Right kidney (tissue), 1 donor: ENCODE measurements at regions not wholly inside any gene's neighbourhood (a gene's known extent, or its start where the extent isn't known, plus 50 kb on each side); places are given as distances from the start of the nearest gene placed in this dataset.

Experiments used
- DNase-seq: peaks from one replicate; pipeline ENCODE4 v3.0.0-alpha.2; 2016

- no peak for DNase-seq
These were observed 527.8 kb downstream of the MIAT start for GRCh38 chr22:27185099-27185709.

DNA sequence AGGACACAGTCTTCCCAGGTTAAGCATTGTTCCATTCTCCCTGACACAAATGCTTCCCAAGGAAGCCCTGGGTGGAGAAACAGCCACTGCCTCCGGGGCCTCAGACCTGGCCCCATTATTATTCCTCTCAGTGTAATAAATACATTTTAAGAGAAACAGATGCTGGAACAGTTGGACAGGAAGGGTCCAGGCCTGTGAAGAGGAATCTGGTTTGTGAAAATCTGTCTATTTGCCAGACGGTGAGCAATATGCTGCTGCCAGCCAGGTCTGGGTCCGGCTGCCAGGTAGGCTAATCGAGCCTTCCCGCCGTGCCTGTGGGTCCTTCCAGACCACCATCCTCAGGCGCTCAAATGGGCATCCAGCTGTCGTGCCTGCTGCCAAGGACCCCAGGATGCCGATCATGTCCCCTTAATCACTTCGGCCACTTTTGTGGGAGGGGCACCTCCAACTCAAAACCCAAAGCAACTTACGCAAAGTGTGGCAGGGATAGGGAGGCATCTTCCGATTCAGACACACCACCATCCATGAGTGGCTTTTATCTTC, 528.4 kb downstream of the MIAT start:
- DNase-seq: no peak

DNA sequence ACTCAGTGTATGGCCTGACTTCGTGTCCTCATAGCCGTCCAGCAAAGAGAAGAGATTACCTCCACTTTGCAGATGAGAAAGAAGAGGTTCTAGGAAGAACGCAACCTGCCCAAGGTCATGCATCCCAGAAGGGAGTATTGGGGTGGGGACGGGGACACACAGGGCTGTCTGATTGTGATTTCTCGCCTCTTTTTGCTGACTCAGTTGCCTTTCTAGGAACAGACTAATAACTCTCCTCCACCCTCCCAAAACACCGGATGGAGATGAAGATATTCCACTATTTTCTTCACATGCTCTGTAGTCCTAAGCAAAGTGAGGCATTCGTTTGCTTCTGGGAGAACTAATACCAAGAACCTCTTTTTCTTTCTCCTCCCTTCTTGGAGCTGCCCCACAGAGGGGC, 529.3 kb downstream of the MIAT start:
- DNase-seq: no peak

DNA sequence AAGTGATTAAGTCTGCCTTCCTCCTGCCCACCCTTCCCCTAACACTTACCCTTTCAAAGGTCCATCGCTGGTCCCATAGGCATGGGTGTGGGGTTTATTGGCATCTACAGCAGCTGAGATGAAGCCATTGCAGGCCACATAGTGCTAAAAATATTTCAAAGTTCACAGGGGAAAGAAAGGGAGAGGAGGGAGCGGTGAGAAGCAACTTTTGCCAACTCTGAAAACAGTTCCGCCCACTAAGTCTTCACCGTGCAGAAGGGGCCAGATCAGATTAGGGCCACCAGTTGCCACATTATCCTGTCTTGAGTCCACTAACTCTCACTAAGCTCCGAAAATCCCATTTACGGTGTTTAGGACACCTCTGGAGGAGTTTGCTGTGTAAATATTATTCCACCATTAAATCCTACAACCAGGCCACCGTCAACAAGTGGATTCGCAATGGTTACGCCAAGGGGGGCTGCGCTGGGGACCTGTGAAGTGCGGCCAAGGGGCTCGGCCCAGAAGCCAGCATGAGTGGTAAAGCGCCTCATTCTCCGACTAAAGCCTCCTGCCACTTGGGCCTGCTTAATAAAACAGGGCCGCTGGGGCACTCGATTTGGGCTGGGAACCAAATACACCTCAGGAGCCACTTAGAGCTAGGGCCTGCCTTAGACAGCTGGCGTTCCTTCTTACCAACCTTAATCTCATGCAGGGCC, 534.9 kb downstream of the MIAT start:
- no peak for DNase-seq

GRCh38 chr22:27193215-27193614, 535.8 kb downstream of the MIAT start:
- DNase-seq: no peak

DNA sequence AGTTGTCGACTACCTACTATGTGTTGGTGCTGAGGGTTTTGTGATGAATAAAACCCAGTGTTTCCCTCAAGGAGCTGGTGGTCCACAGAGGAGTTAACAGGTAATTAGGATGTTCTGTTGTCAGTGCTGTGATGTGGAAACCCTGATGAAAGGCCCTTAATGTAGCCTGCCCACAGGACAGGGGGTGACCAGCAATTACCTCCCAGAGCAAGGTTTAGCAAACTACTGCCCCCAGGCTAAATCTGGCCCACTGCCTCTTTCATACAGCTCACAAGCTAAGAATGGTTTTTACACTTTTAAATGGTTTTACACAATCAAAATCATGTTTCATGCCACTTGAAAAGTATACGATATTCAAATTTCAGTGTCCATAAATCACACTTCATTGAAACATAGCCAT, 536.2 kb downstream of the MIAT start:
- DNase-seq: no peak

GRCh38 chr22:27194096-27194748, 536.8 kb downstream of the MIAT start:
- DNase-seq: no peak

DNA sequence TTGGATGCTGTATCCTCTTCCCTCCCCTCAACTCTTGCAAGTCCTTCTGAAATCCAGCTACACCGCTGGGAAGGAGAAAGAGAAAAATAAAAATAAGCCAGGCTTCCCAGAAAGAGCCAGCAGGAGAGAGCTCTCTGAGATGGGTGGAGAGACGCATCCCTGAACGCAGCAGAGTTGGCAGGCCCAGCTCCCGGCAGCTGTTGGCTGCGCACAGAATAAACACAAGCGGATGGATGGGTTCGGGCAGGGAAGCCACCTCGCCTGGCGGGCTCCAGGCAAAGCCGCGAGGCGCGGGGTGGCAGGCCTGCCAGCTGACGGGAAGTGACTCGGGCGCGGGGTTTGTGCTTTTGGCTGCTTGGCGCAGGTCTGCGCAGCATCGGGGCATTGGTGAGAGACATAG, 537.7 kb downstream of the MIAT start:
- no peak for DNase-seq

DNA sequence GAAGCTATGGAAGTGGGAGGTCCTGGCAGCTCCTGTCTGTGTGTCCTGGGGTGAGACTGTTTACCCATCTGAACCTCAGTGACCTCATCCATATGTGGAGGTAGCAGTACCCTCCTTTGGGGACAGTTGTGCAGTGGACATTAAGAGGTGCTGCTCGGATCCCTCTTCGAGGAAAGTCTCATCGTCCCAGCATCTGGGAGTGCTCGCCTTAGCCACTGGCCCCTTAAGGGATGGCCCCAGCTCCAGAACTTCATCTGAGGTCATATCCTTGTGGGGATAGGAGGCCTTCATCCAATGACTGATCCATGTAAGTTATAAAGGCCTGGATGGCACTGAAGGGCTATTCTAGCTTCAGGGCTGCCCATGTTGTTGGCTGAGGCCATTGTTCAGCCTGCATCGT, 538.1 kb downstream of the MIAT start:
- no peak for DNase-seq

GRCh38 chr22:27196606-27197005, 539.2 kb downstream of the MIAT start:
- DNase-seq: no peak

- DNase-seq: no peak
These were observed 539.7 kb downstream of the MIAT start for GRCh38 chr22:27197052-27197451.

DNA sequence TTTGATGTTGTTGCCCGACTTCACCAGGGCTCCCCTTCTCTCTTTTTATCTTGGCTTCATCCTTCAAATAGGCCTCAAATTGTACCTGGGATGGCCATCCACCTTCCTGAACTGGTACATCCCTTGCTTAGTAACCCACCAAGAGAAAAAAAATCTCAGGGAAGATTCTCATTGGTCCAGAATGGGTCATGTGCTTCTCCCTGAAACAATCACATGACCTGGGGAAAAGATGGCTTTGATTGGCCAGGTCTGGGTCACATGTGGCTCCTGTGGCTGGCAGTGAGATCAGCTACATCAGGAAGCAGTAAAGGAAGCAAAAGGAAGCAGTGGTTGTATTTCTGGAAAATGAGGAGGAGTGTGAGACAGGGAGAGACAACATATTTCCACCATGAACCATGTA, 540.2 kb downstream of the MIAT start:
- DNase-seq: no peak

DNA sequence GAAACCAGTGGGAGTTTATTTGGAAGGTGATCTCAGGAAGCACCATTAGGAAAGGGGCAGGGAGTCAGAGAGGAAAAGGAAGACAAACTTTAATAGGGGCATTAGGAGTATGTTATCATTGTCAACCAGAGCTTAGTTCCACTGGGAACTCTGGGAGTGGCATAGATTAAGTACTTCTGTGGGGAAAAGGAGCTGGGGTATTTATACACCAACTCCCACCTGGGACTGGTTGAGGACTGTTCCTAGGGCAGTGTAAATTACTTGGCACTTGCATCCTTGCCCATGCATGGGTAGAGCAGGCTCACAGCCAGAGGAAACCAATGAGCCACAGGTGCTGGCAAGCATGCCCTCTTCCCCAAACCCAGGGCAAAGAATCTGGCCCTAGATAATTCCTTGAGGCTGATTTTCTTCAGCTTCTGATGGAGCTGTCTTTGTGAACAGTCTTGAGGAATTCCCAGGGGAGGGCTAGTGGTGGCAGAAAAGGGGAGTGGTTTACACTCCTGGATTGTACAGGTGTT, 541.2 kb downstream of the MIAT start:
- no peak for DNase-seq

GRCh38 chr22:27199354-27199753, 542.0 kb downstream of the MIAT start:
- no peak for DNase-seq

- no peak for DNase-seq
These were observed 543.9 kb downstream of the MIAT start for GRCh38 chr22:27201276-27201675.

DNA sequence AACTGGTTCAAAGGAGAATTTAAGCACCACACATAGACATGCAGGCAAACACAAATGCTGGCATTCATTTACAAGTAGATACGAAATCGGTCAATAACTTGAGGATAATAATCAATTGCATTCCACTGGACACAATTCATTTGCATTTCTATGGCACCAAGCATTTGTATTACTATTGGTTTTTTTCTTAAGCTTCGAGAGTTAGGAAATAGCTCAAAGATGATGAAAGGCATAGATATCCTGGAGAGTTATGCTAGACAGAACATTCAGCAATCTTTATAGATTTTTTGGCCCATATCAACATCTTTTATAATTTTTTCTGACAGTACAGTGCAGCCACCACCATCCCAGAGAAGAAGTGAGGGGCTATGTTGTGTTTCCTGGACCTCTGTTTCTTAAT, 544.4 kb downstream of the MIAT start:
- no peak for DNase-seq

GRCh38 chr22:27203276-27203660, 545.9 kb downstream of the MIAT start:
- DNase-seq: no peak

GRCh38 chr22:27204280-27204679, 546.9 kb downstream of the MIAT start:
- no peak for DNase-seq

- DNase-seq: no peak
These were observed 547.4 kb downstream of the MIAT start for GRCh38 chr22:27204817-27205216.

DNA sequence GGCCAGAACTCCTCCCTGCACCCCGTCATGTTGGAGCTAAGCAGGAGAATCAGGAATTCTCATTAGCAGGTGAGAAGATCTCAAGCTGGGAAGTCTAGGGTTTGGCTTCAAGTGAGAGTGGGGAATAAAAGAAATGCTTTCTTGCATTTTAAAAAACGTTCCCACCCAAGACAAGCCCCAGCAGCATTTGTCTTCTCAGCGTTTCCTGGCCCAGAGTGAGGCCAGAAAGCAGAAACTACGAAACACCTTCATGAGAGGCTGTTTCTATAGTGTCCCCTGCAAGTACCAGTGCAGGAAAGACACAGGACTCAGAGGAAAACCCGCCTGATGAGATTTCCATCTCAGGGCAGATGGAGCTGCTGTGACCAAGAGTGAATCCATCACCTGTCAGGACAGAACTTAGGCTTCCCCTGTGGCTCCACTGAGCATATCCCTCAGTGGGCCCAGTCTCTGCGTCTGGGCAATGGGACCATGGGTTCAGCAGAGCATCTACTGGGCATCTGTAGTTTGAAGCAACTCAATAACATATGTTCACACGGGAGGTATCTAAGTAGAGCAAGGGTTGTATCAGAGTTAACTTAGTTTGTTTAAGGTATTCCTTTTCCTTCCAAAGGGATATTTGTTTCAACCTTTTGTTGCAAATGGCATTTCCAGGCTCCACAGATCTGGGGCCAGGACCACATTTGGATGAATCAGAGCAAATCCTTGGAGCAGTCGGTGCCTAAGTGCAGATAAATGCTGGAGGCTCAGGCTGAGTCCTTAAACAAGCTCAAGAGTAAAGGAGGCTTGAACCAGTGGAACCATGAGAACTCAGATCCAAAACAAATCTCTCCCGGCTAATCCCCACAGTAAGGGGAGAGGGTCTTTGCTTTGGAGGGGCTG, 548.3 kb downstream of the MIAT start:
- no peak for DNase-seq

DNA sequence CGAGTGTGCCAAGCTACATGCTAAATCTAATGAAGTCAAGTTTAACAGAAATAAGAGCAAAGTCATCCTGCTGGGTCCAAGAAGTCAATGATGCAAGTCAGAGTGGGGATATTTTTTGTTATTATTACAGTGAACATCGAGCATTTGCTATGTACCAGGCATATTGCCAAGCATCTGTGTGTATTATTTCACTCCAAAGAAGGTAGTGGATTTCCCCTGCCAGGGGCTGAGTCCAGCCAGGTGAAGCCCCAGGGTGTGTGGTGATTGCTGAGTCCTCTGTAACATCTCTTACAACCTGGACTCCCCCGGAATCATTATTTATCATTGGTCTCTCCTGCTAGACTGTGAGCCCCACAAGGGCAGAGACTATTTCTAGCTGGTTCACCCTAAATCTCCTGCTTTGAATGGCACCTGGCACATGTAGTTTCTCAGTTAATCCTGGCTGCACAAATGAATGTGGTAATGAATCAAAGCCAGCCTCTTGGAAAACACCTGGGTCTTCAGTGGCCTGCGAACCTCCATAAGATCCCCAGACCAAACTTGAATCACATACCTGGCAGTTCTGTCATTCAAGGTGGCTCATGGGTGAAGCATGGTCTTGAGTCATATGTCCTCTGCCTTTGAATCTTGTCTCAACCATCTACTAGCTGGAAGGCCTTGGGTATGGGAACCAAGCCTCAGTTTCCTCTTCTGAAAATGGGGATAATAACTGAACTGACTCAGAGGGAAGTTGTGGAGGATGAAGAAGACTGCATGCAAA, 549.2 kb downstream of the MIAT start:
- no peak for DNase-seq

DNA sequence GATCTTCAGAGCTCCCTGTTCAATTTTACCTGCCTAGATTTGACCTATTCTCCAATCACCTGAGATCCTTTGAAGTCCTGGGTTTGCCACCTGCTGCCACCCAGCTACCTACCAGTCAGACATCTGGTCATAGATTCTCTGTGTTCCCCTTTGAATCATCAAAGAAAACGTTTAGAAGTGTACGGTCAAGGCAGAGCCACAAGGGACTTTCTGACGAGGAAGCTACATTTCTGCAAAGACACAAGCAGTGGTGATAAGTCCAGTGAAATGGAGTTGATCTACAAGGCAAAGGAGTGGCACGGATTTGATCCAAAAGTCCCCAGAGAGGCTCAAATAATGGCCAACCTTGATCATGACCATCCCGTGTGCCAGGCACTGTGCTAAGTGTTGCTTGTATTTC, 549.9 kb downstream of the MIAT start:
- no peak for DNase-seq
